ENCODE measurements at regions not wholly inside any gene's neighbourhood (a gene's known extent, or its start where the extent isn't known, plus 50 kb on each side); places are given as distances from the start of the nearest gene placed in this dataset.
"Not testable (repeated sequence)": the region's sequence is repeated elsewhere in the genome, so short reads cannot be mapped to it uniquely, and the experiment has no call there.

DNA sequence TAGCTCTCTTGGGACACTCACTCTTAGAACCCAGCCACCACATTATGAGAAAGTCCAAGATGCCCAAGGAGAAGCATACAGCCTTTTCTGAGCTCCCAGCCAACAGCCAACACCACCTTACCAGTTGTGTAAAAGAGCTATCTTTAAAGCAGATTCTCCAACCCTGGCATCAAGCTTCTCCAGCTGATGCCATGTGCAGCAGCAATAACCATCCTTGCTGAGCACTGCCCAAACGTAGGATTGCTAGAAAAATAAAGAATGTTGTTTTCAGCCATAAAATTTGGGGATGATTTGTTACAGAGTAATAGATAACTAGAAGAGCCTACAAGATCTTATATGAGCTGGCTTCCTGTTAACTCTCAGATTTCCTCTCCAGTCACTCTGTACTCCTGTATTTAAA is 443.7 kb upstream of the DYNLRB2 start:
- whole genome bisulfite sequencing, 4 donors = 45 to 68% (median 55%) methylated on average over 1 of the region's 1 CpG
- H3K27ac ChIP-seq = no peak overlapping the region
- no peak for DNase-seq
- TF ChIP-seq POLR2A (IDR thresholded peaks at IDR 0.05) = no peak
- TF ChIP-seq, protein P1, sequence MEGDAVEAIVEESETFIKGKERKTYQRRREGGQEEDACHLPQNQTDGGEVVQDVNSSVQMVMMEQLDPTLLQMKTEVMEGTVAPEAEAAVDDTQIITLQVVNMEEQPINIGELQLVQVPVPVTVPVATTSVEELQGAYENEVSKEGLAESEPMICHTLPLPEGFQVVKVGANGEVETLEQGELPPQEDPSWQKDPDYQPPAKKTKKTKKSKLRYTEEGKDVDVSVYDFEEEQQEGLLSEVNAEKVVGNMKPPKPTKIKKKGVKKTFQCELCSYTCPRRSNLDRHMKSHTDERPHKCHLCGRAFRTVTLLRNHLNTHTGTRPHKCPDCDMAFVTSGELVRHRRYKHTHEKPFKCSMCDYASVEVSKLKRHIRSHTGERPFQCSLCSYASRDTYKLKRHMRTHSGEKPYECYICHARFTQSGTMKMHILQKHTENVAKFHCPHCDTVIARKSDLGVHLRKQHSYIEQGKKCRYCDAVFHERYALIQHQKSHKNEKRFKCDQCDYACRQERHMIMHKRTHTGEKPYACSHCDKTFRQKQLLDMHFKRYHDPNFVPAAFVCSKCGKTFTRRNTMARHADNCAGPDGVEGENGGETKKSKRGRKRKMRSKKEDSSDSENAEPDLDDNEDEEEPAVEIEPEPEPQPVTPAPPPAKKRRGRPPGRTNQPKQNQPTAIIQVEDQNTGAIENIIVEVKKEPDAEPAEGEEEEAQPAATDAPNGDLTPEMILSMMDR (IDR thresholded peaks at IDR 0.05) = no peak
- H3K36me3 ChIP-seq = no peaks in the 10 kb centered on the region
- intact Hi-C loops (cut with DNase I) = no loop called here
- no peak overlapping the region for H3K4me3 ChIP-seq
- ATAC-seq = no peak
- H3K4me1 ChIP-seq = no peaks in the 10 kb centered on the region
- H3K9me3 ChIP-seq = peaks cover 0 to 17% (median 6%) of the 10 kb centered on the region in 12 donors
- H3K27me3 ChIP-seq = no peaks in the 10 kb centered on the region

DNA sequence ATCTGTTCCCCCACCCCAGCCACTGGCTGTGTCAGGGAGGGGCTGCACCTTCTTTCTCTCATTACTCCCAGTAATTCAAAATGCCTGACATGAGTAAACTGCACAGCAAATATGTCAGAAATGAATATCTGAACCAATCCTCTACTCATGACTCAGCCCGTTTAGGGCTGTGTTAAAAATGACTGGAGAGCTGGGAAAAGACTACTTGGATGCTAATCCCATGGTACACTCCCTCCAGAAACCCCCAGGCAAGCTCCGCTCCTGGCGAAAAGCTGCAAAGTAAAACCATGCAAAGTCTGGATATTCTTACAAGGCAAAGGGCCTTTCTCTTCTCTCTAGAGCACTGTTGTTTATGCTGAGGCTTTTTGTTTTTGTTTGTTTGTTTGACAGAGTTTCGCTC is 448.1 kb upstream of the DYNLRB2 start:
- H3K27ac ChIP-seq = no peak overlapping the region
- H3K4me1 ChIP-seq = no peaks in the 10 kb centered on the region
- 84 to 94% (median 91%) methylated on average over 4 of the region's 4 CpGs for WGBS, 4 donors
- no peak for DNase-seq
- TF ChIP-seq, protein P1 (IDR thresholded peaks at IDR 0.05) = no peak
- TF ChIP-seq POLR2A (IDR thresholded peaks at IDR 0.05) = no peak
- peaks cover 0 to 12% (median 6%) of the 10 kb centered on the region in 12 donors for H3K9me3 ChIP-seq
- intact Hi-C loops (cut with DNase I) = no loop called here
- no peaks in the 10 kb centered on the region for H3K27me3 ChIP-seq
- H3K4me3 ChIP-seq = no peak overlapping the region
- no peak for ATAC-seq
- no peaks in the 10 kb centered on the region for H3K36me3 ChIP-seq

DNA sequence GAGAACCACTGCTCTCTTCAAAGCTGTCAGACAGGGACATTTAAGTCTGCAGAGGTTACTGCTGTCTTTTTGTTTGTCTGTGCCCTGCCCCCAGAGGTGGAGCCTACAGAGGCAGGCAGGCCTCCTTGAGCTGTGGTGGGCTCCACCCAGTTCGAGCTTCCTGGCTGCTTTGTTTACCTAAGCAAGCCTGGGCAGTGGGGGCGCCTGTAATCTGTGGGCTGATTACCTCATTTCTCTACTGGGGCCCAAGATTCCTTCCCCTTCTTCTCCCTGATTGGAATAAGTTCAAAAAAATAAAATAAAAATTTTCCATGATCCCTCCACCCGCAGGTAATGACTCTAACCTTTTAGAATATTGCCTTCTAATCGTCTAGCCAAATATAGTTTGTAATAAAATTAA is 449.3 kb upstream of the DYNLRB2 start:
- ATAC-seq; H3K4me1 ChIP-seq; DNase-seq; H3K27me3 ChIP-seq; H3K27ac ChIP-seq; H3K9me3 ChIP-seq; intact Hi-C loops (cut with DNase I); H3K4me3 ChIP-seq; H3K36me3 ChIP-seq: not testable (repeated sequence)
- WGBS, 4 donors = 24 to 44% (median 42%) methylated on average over 4 of the region's 4 CpGs

DNA sequence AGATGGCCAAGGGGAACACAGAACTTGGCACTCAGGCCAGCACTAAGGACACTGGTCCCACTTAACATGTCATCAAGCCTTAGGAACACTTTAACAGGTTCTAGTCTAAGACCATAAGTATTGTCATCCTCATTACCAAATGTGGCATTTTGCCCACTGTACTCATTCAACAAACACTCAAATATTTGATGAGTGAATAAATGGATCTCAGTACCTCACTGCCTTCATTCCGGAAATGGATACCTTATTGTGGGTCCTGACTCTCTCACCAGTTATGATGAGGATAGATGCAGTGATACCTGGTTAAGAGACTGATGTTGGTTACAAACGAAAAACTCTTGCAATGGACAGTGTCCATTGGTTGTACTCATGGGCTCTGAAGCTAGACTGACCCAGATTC is 455.2 kb upstream of the DYNLRB2 start:
- H3K27me3 ChIP-seq = no peaks in the 10 kb centered on the region
- H3K9me3 ChIP-seq = no peaks in the 10 kb centered on the region
- 73 to 92% (median 87%) methylated on average over 2 of the region's 2 CpGs for WGBS, 4 donors
- TF ChIP-seq, protein P1 (IDR thresholded peaks at IDR 0.05) = no peak
- no peak for TF ChIP-seq POLR2A (IDR thresholded peaks at IDR 0.05)
- no peak overlapping the region for H3K4me3 ChIP-seq
- DNase-seq = no peak
- no peak for ATAC-seq
- peaks cover 0 to 5% (median 0%) of the 10 kb centered on the region in 12 donors for H3K4me1 ChIP-seq
- intact Hi-C loops (cut with DNase I) = loop anchor here in 7 of 10 donors (10.0 kb wide), 5 partner anchors 321 to 1961 kb away; partner anchors contain the start of gene MAF (in 4 of the 7)
- H3K27ac ChIP-seq = no peak overlapping the region
- H3K36me3 ChIP-seq = no peaks in the 10 kb centered on the region

DNA sequence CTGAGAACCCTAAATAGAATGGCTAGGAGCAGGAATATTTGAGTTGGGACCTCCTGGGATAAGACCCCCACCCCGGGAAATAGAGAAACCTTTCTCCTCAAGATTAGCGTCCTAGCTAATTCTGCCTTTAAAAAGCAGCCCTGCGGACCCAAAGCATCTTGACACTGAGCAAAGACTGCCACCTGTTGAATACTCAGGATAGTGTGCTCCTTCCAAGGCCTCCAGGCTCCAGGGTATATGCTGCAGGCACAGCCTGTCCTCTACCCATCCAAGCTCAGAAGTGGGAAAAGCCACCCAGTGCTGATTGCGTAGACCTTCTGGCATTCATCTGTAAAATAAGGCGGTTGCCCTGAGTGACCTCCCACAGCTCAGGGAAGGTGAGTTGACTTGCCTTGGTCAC is 456.2 kb upstream of the DYNLRB2 start:
- H3K4me3 ChIP-seq = no peak overlapping the region
- no peaks in the 10 kb centered on the region for H3K36me3 ChIP-seq
- no peak for TF ChIP-seq POLR2A (IDR thresholded peaks at IDR 0.05)
- TF ChIP-seq, protein P1 (IDR thresholded peaks at IDR 0.05) = peak; percentile 43 to 76 (median 66)
- no peak overlapping the region for H3K27ac ChIP-seq
- H3K4me1 ChIP-seq = peaks cover 0 to 5% (median 0%) of the 10 kb centered on the region in 12 donors
- WGBS, 4 donors = 15 to 20% (median 16%) methylated on average over 5 of the region's 5 CpGs
- peak; percentile 67 to 96 (median 92) for ATAC-seq
- H3K9me3 ChIP-seq = no peaks in the 10 kb centered on the region
- intact Hi-C loops (cut with DNase I) = loop anchor here in 8 of 10 donors (5.0 to 10.0 kb wide), 8 partner anchors 317 to 1960 kb away; partner anchors contain the start of gene MAF (in 5 of the 8)
- no peaks in the 10 kb centered on the region for H3K27me3 ChIP-seq
- peak in 4 of 5 donors; percentile 32 to 43 (median 38) for DNase-seq
